ENCODE measurements at regions not wholly inside any gene's neighbourhood (a gene's known extent, or its start where the extent isn't known, plus 50 kb on each side); places are given as distances from the start of the nearest gene placed in this dataset.

DNA sequence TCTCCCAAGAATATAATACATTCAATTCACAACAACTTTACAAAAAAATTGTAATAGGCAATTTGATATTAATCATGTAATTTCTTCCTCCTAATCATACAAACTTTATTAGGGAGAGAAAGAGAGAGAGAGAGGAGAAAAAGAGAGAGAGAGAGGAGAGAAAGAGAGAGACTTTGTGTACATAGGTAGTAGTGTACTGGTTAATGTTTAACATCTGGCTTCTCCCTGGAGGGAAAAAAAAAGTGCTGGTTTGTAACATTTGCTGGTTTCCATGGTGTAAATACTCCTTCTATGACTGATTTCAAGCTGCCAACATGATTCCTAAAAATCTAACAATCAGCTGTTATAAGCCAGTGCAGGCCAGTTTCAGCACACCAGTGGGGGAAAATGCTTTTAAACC lies 98.0 kb upstream of the ARHGEF26 start:
- TF ChIP-seq ZFP36 (IDR thresholded peaks at IDR 0.05; ENCODE audit: borderline replicate concordance, partially characterized antibody) (no peak), EHMT2 (IDR thresholded peaks at IDR 0.05; ENCODE audit: low read depth) (no peak), RARB (CRISPR knock-in tag; IDR thresholded peaks at IDR 0.05) (no peak), ZC3H11A (IDR thresholded peaks at IDR 0.05) (no peak), PHF8 (IDR thresholded peaks at IDR 0.05; ENCODE audit: borderline replicate concordance, low read depth) (no peak), EP300 (IDR thresholded peaks at IDR 0.05) (no peak), RFX5 (IDR thresholded peaks at IDR 0.05) (no peak), ZNF302 (CRISPR knock-in tag; IDR thresholded peaks at IDR 0.05) (no peak), CEBPB (IDR thresholded peaks at IDR 0.05) (no peak), TFCP2L1 (CRISPR knock-in tag; IDR thresholded peaks at IDR 0.05) (no peak), RNF2 (IDR thresholded peaks at IDR 0.05; ENCODE audit: borderline replicate concordance, low read depth) (no peak), HEYL (CRISPR knock-in tag; IDR thresholded peaks at IDR 0.05) (no peak), ESRRA (IDR thresholded peaks at IDR 0.05; ENCODE audit: borderline replicate concordance, low read length) (no peak), CHD4 (IDR thresholded peaks at IDR 0.05; ENCODE audit: borderline replicate concordance) (no peak), POLR2AphosphoS2 (conservative IDR thresholded peaks at IDR 0.05; ENCODE audit: low read length) (no peak), MYC (IDR thresholded peaks at IDR 0.05; ENCODE audit: borderline replicate concordance, low read length) (no peak)
- TF ChIP-seq, protein P1, sequence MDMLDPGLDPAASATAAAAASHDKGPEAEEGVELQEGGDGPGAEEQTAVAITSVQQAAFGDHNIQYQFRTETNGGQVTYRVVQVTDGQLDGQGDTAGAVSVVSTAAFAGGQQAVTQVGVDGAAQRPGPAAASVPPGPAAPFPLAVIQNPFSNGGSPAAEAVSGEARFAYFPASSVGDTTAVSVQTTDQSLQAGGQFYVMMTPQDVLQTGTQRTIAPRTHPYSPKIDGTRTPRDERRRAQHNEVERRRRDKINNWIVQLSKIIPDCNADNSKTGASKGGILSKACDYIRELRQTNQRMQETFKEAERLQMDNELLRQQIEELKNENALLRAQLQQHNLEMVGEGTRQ (IDR thresholded peaks at IDR 0.05): no peak
- TF ChIP-seq, protein P2, sequence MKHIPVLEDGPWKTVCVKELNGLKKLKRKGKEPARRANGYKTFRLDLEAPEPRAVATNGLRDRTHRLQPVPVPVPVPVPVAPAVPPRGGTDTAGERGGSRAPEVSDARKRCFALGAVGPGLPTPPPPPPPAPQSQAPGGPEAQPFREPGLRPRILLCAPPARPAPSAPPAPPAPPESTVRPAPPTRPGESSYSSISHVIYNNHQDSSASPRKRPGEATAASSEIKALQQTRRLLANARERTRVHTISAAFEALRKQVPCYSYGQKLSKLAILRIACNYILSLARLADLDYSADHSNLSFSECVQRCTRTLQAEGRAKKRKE (CRISPR knock-in tag; IDR thresholded peaks at IDR 0.05; ENCODE audit: low read depth): no peak
- TF ChIP-seq, protein P3, sequence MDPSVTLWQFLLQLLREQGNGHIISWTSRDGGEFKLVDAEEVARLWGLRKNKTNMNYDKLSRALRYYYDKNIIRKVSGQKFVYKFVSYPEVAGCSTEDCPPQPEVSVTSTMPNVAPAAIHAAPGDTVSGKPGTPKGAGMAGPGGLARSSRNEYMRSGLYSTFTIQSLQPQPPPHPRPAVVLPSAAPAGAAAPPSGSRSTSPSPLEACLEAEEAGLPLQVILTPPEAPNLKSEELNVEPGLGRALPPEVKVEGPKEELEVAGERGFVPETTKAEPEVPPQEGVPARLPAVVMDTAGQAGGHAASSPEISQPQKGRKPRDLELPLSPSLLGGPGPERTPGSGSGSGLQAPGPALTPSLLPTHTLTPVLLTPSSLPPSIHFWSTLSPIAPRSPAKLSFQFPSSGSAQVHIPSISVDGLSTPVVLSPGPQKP (IDR thresholded peaks at IDR 0.05; ENCODE audit: low read depth, low read length): no peak
- Histone ChIP-seq H3K27ac (no peak overlapping the region; a peak in 1 of 6 replicates), H3K4me1 (peaks cover 15% of the 10 kb centered on the region; the same call in 1 of the 3 replicates), H3K4me2 (peak overlapping the region; percentile 40), H3K9me3 (no peaks in the 10 kb centered on the region), H3K4me3 (no peak overlapping the region)
- FAIRE-seq: no peak
- CTCF ChIA-PET: no interaction called here
- peak; percentile 3 to 72 for DNase-seq (ENCODE audit: low read depth in 1 of 2, low spot score in 1 of 2)
- ATAC-seq: peak; percentile 66 to 84; a peak in 5 of 6 replicates
- POLR2A ChIA-PET: no interaction called here

DNA sequence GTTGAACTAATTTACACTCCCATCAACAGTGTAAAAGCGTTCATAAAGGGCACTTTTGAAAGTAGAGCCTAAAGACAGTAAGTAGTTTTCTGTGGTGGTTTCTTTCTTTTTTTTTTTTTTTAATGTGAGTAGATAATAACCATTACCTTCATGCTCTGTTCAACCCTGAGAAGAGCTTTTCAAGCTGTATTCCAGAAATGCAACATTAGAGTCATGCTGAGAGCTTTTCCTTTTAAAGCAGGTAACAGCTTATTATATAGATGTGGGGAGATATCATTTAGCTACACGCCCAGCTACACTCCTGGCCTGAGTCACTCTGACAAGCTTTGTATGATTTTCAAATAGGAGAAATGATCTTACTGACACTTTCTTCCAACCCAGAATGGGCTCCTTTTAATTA lies 96.2 kb upstream of the ARHGEF26 start:
- no peak overlapping the region for H3K27ac ChIP-seq
- TF ChIP-seq, protein P4, sequence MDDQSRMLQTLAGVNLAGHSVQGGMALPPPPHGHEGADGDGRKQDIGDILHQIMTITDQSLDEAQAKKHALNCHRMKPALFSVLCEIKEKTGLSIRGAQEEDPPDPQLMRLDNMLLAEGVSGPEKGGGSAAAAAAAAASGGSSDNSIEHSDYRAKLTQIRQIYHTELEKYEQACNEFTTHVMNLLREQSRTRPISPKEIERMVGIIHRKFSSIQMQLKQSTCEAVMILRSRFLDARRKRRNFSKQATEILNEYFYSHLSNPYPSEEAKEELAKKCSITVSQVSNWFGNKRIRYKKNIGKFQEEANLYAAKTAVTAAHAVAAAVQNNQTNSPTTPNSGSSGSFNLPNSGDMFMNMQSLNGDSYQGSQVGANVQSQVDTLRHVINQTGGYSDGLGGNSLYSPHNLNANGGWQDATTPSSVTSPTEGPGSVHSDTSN (IDR thresholded peaks at IDR 0.05): no peak
- no peak for TF ChIP-seq ZC3H11A (IDR thresholded peaks at IDR 0.05)
- TF ChIP-seq, protein P3 (IDR thresholded peaks at IDR 0.05; ENCODE audit: low read depth, low read length): no peak
- TF ChIP-seq, protein P1 (IDR thresholded peaks at IDR 0.05): no peak
- no peak for FAIRE-seq
- DNase-seq (ENCODE audit: low read depth in 1 of 2, low spot score in 1 of 2): no peak
- ATAC-seq: no peak
- ChIA-PET POLR2A (no interaction called here), CTCF (no interaction called here)
- 64% methylated on average over 2 of the region's 2 CpGs for WGBS (ENCODE audit: missing lambda C conversion rate)
- peaks cover 15% of the 10 kb centered on the region; the same call in 1 of the 3 replicates for H3K4me1 ChIP-seq
- no peaks in the 10 kb centered on the region for H3K9me3 ChIP-seq
- H3K4me3 ChIP-seq: no peak overlapping the region
- no peak overlapping the region for H3K4me2 ChIP-seq

Measured in A549 (cell line).